H9 (cell line): ENCODE measurements at regions not wholly inside any gene's neighbourhood (a gene's known extent, or its start where the extent isn't known, plus 50 kb on each side); places are given as distances from the start of the nearest gene placed in this dataset.

Experiments used
- DNase-seq: peaks from one replicate; pipeline ENCODE4 v3.0.0-alpha.2; 2017
- H2AFZ ChIP-seq: one replicate; pipeline ENCODE4 v1.6.1; 2013; ENCODE audit warnings: mild to moderate bottlenecking, low read length, control low read depth, moderate library complexity
- H2AK5ac ChIP-seq: 2 replicates; pipeline ENCODE4 v1.6.1; 2013; ENCODE audit warnings: low read length, control low read depth, mixed read lengths; ENCODE audit not compliant: insufficient read length
- H2BK120ac ChIP-seq: one replicate; pipeline ENCODE4 v1.6.1; 2013; ENCODE audit warnings: low read depth, mild to moderate bottlenecking, low read length, control low read depth, inconsistent platforms; ENCODE audit not compliant: poor library complexity, severe bottlenecking
- H2BK12ac ChIP-seq: 2 replicates; pipeline ENCODE4 v1.6.1; 2013; ENCODE audit warnings: low read length, control low read depth, mixed read lengths, low read depth; ENCODE audit not compliant: insufficient read length
- H2BK15ac ChIP-seq: 2 replicates; pipeline ENCODE4 v1.6.1; 2013; ENCODE audit warnings: low read depth, low read length, control low read depth
- H2BK20ac ChIP-seq: one replicate; pipeline ENCODE4 v1.6.1; 2013; ENCODE audit warnings: low read depth, mild to moderate bottlenecking, low read length, control low read depth, inconsistent platforms; ENCODE audit not compliant: poor library complexity, severe bottlenecking
- H2BK5ac ChIP-seq: 2 replicates; pipeline ENCODE4 v1.6.1; 2013; ENCODE audit warnings: low read length, control low read depth, mixed read lengths; ENCODE audit not compliant: insufficient read length
- H3K14ac ChIP-seq: 2 replicates; pipeline ENCODE4 v1.6.1; 2013; ENCODE audit warnings: low read length, control low read depth; ENCODE audit not compliant: insufficient read depth
- H3K18ac ChIP-seq: 2 replicates; pipeline ENCODE4 v1.6.1; 2013; ENCODE audit warnings: low read depth, mild to moderate bottlenecking, mixed read lengths, low read length, control low read depth; ENCODE audit not compliant: insufficient read length
- H3K23ac ChIP-seq: 2 replicates; pipeline ENCODE4 v1.6.1; 2013; ENCODE audit warnings: low read length, control low read depth, mixed read lengths, low read depth; ENCODE audit not compliant: insufficient read length
- H3K23me2 ChIP-seq: 2 replicates; pipeline ENCODE4 v1.6.1; 2013; ENCODE audit warnings: low read depth, mild to moderate bottlenecking, mixed read lengths, low read length, control low read depth; ENCODE audit not compliant: insufficient read length, poor library complexity, severe bottlenecking
- H3K27ac ChIP-seq: 2 replicates; pipeline ENCODE4 v1.5.1; 2013; ENCODE audit warnings: low read length, control low read depth, mixed read lengths, low read depth; ENCODE audit not compliant: insufficient read length
- H3K27me3 ChIP-seq: 2 replicates; pipeline ENCODE4 v1.6.1; 2013; ENCODE audit warnings: low read length, control low read depth, inconsistent platforms; ENCODE audit not compliant: insufficient read depth
- H3K4ac ChIP-seq: 2 replicates; pipeline ENCODE4 v1.6.1; 2013; ENCODE audit warnings: low read depth, mild to moderate bottlenecking, control low read depth, inconsistent platforms, low read length, moderate library complexity
- H3K4me1 ChIP-seq: 2 replicates; pipeline ENCODE4 v1.6.1; 2013; ENCODE audit warnings: low read length, control low read depth, inconsistent platforms; ENCODE audit not compliant: insufficient read depth
- H3K4me2 ChIP-seq: 2 replicates; pipeline ENCODE4 v1.6.1; 2013; ENCODE audit warnings: low read length, control low read depth, mixed read lengths; ENCODE audit not compliant: insufficient read length, insufficient read depth
- H3K56ac ChIP-seq: 2 replicates; pipeline ENCODE4 v1.6.1; 2013; ENCODE audit warnings: low read depth, mild to moderate bottlenecking, mixed read lengths, low read length, control low read depth; ENCODE audit not compliant: insufficient read length
- H3K79me1 ChIP-seq: 2 replicates; pipeline ENCODE4 v1.6.1; 2013; ENCODE audit warnings: low read depth, mild to moderate bottlenecking, moderate library complexity, low read length, control low read depth, inconsistent platforms; ENCODE audit not compliant: insufficient read depth, poor library complexity, severe bottlenecking
- H3K79me2 ChIP-seq: 2 replicates; pipeline ENCODE4 v1.6.1; 2013; ENCODE audit warnings: low read length, control low read depth, inconsistent platforms; ENCODE audit not compliant: insufficient read depth
- H3K9ac ChIP-seq: 2 replicates; pipeline ENCODE4 v1.6.1; 2013; ENCODE audit warnings: low read length, control low read depth, mixed read lengths; ENCODE audit not compliant: insufficient read length; ENCODE audit errors: extremely low read depth
- H3K9me3 ChIP-seq: one replicate; pipeline ENCODE4 v1.6.1; 2013; ENCODE audit warnings: low read depth, low read length, inconsistent platforms; ENCODE audit not compliant: control insufficient read depth
- H3T11ph ChIP-seq: one replicate; pipeline ENCODE4 v1.6.1; 2013; ENCODE audit warnings: mild to moderate bottlenecking, low read length, control low read depth, inconsistent platforms
- H4K20me1 ChIP-seq: one replicate; pipeline ENCODE4 v1.6.1; 2013; ENCODE audit not compliant: control insufficient read depth, insufficient read length, insufficient read depth
- H4K5ac ChIP-seq: 2 replicates; pipeline ENCODE4 v1.6.1; 2013; ENCODE audit warnings: low read depth, mild to moderate bottlenecking, mixed read lengths, low read length, control low read depth; ENCODE audit not compliant: insufficient read length
- H4K8ac ChIP-seq: replicated peaks from 2 replicates; pipeline ENCODE4 v1.6.1; 2013; ENCODE audit warnings: low read length, control low read depth, mixed read lengths, low read depth; ENCODE audit not compliant: insufficient read length
- H4K91ac ChIP-seq: 2 replicates; pipeline ENCODE4 v1.6.1; 2013; ENCODE audit warnings: low read depth, mild to moderate bottlenecking, moderate library complexity, mixed read lengths, low read length, control low read depth; ENCODE audit not compliant: insufficient read length
- H3K27ac Mint-ChIP-seq, 3 experiments: 2 replicates in 2 of 3; 3 replicates in 1 of 3; pipeline ENCODE4 v1.8.0; 2020 to 2021; ENCODE audit warnings: mixed read lengths in 3 of 3, mild to moderate bottlenecking in 1 of 3, moderate library complexity in 1 of 3
- H3K27me3 Mint-ChIP-seq: 2 replicates; pipeline ENCODE4 v1.8.0; 2021; ENCODE audit warnings: low read depth, mild to moderate bottlenecking, moderate library complexity, mixed read lengths
- H3K36me3 Mint-ChIP-seq, 3 experiments: 2 replicates in 2 of 3; 3 replicates in 1 of 3; pipeline ENCODE4 v1.8.0; 2020 to 2021; ENCODE audit warnings: low read depth in 3 of 3, mixed read lengths in 3 of 3; ENCODE audit not compliant: insufficient read depth in 1 of 3
- H3K4me1 Mint-ChIP-seq, 2 experiments: 2 replicates each; pipeline ENCODE4 v1.8.0; 2020; ENCODE audit warnings: mixed read lengths in 2 of 2
- H3K4me3 Mint-ChIP-seq, 2 experiments: 2 replicates in 1 of 2; 3 replicates in 1 of 2; pipeline ENCODE4 v1.8.0; 2020 to 2021; ENCODE audit warnings: mild to moderate bottlenecking in 2 of 2, mixed read lengths in 2 of 2, moderate library complexity in 1 of 2
- H3K9me3 Mint-ChIP-seq, 2 experiments: 2 replicates in 1 of 2; 3 replicates in 1 of 2; pipeline ENCODE4 v1.8.0; 2020; ENCODE audit warnings: mild to moderate bottlenecking in 2 of 2, mixed read lengths in 2 of 2, moderate library complexity in 1 of 2
- WGBS: extraction: QIAGEN DNeasy Blood & Tissue Kit; methylation state at CpG from one replicate; pipeline ENCODE4 v1.1.7; 2013; ENCODE audit warnings: missing lambda C conversion rate, low lambda C conversion rate, mixed read lengths; ENCODE audit not compliant: insufficient read length; ENCODE audit errors: extremely low coverage; 5-methylcytosine and 5-hydroxymethylcytosine counted together
- TF ChIP-seq, protein P1 (sequence below): fragments of 200-600 bp; sonication (generic); conservative IDR thresholded peaks from 3 replicates; pipeline ENCODE4 v1.8.0; 2021; ENCODE audit warnings: antibody characterized with exemption, mild to moderate bottlenecking

DNA sequence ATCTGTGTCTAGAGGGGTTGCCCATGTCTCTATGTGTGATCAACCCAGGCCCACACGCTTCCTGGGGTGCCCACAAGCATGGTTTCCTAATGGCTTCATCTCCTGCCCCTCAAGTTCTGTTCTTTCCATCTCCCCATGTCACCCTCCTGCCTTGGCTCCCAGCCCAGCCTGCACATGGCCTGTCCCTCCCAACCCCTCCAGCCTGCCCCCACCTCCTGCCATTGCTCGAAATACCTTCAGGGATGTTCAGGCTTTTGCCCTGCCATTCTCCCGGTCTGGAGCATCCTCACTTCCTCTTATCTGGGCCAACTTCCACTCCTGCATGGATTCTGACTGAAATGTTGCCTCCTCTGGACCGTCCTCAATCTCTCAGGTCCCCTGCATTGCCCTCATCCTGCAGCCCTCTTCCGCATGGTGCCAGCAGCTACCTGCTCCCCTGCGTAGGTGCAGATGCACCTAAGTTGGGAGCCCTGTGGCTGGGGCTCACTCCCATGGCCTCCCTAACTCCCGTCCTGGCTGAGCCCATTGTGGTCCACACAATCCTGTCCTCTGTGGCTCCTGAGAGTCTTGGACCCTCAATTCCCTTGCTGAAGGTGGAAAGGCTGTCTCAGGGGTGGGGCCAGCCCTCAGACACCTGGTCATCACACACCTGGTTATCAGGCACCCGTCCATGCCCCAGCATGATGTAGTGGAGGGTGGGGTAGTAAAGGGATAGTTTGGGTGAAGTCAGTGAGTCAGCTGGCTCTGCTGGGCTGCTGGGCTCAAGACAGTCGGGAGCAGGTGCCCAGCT is 152.1 kb downstream of the URI1 start:
- Histone ChIP-seq H4K5ac (no peak overlapping the region), H2AK5ac (no peak overlapping the region), H2BK5ac (no peak overlapping the region), H3K4ac (no peak overlapping the region), H2BK120ac (no peak overlapping the region), H3K79me1 (no peaks in the 10 kb centered on the region), H4K91ac (no peak overlapping the region), H3K23me2 (no peaks in the 10 kb centered on the region), H4K20me1 (no peaks in the 10 kb centered on the region), H3K4me2 (no peak overlapping the region), H3K27ac (no peak overlapping the region), H3K18ac (no peak overlapping the region), H3K79me2 (no peaks in the 10 kb centered on the region), H2BK15ac (no peak overlapping the region), H2AFZ (no peak overlapping the region), H3K9ac (no peak overlapping the region), H3K14ac (no peak overlapping the region), H2BK20ac (no peak overlapping the region), H3K4me1 (no peaks in the 10 kb centered on the region), H3K56ac (no peak overlapping the region), H2BK12ac (no peak overlapping the region), H4K8ac (no peak overlapping the region), H3T11ph (no peak overlapping the region), H3K27me3 (no peaks in the 10 kb centered on the region), H3K23ac (no peak overlapping the region), H3K9me3 (no peaks in the 10 kb centered on the region)
- TF ChIP-seq, protein P1, sequence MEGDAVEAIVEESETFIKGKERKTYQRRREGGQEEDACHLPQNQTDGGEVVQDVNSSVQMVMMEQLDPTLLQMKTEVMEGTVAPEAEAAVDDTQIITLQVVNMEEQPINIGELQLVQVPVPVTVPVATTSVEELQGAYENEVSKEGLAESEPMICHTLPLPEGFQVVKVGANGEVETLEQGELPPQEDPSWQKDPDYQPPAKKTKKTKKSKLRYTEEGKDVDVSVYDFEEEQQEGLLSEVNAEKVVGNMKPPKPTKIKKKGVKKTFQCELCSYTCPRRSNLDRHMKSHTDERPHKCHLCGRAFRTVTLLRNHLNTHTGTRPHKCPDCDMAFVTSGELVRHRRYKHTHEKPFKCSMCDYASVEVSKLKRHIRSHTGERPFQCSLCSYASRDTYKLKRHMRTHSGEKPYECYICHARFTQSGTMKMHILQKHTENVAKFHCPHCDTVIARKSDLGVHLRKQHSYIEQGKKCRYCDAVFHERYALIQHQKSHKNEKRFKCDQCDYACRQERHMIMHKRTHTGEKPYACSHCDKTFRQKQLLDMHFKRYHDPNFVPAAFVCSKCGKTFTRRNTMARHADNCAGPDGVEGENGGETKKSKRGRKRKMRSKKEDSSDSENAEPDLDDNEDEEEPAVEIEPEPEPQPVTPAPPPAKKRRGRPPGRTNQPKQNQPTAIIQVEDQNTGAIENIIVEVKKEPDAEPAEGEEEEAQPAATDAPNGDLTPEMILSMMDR, result no peak
- Mint-ChIP-seq H3K4me1 (peaks cover 0 to 3% of the 10 kb centered on the region in 2 experiments; a peak in 1 of 4 replicates), H3K27ac (peak overlapping the region in 1 of 3 experiments; percentile 32; a peak in 1 of 7 replicates), H3K4me3 (no peak overlapping the region), H3K36me3 (no peaks in the 10 kb centered on the region), H3K9me3 (no peaks in the 10 kb centered on the region), H3K27me3 (no peaks in the 10 kb centered on the region; the same call in none of the 2 replicates)
- DNase-seq, result no peak
- WGBS, result no CpG with 5 or more reads among the region's 9 CpGs
